ENCODE measurements at regions not wholly inside any gene's neighbourhood (a gene's known extent, or its start where the extent isn't known, plus 50 kb on each side); places are given as distances from the start of the nearest gene placed in this dataset.

DNA sequence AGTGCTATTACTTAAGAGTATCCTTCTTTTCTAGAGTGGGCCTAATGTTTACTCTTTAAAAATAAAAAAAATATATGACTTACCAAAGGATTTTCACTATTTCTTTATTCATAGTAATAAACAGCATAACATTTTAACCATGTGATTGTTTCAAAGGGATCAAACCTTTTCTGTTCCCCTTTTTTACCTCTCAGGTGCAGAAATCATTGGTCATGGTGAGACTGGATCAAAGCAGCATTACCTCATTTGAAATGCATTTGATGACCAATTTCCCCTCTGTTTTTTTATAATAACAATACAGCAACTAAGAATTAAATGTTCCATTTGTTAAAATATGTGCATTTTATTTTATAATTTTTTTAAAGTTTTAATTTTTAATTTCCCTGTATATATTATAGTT lies 598.0 kb upstream of the RGMB start:
- intact Hi-C loops (cut with micrococcal nuclease) = no loop called here
- no peak overlapping the region for H2AFZ ChIP-seq (replicated peaks; ENCODE audit: low read length, poor library complexity)
- no peak overlapping the region for H3K4ac ChIP-seq (ENCODE audit: low read depth, low read length)
- no peak overlapping the region for H3K27ac ChIP-seq (ENCODE audit: insufficient read depth, low read length)
- no peaks in the 10 kb centered on the region for H3K9me3 ChIP-seq (ENCODE audit: control insufficient read depth, insufficient read depth, low read length)
- H3K4me1 ChIP-seq (ENCODE audit: control insufficient read depth, insufficient read depth, low read length) = peaks cover 2% of the 10 kb centered on the region; the same call in 1 of the 2 replicates
- H3K4me2 ChIP-seq (ENCODE audit: low read depth, low read length) = no peak overlapping the region
- H3K23ac ChIP-seq (ENCODE audit: low read depth, low read length) = no peak overlapping the region
- no peaks in the 10 kb centered on the region for H3K36me3 ChIP-seq (ENCODE audit: control insufficient read depth, insufficient read depth, low read length)
- H2BK120ac ChIP-seq (ENCODE audit: low read depth, low read length) = no peak overlapping the region
- no peak overlapping the region for H2AK9ac ChIP-seq (replicated peaks; ENCODE audit: low read depth, low read length, poor library complexity)
- H3K9ac ChIP-seq (ENCODE audit: low read depth, low read length) = no peak overlapping the region
- no peak overlapping the region for H3K4me3 ChIP-seq (ENCODE audit: insufficient read depth, low read depth, low read length)
- H3K9me1 ChIP-seq (ENCODE audit: insufficient read depth, low read length) = no peaks in the 10 kb centered on the region
- no peak overlapping the region for H2BK5ac ChIP-seq (ENCODE audit: low read depth, low read length, poor library complexity, severe bottlenecking)
- H4K5ac ChIP-seq (ENCODE audit: low read depth, low read length) = no peak overlapping the region
- H2BK20ac ChIP-seq (ENCODE audit: low read depth, low read length) = no peak overlapping the region
- no peak overlapping the region for H2BK15ac ChIP-seq (ENCODE audit: low read depth, low read length)
- H3K56ac ChIP-seq (ENCODE audit: extremely low read depth, insufficient read depth, low read length) = no peak overlapping the region
- dilution Hi-C loops (cut with HindIII; ENCODE audit: low sequenced_read_pairs, unreplicated experiment) = no loop called here
- H4K91ac ChIP-seq (ENCODE audit: insufficient read depth, low read depth, low read length) = no peak overlapping the region
- TF ChIP-seq CTCF (conservative IDR thresholded peaks at IDR 0.05; ENCODE audit: low read depth, low read length) = no peak
- no peak for TF ChIP-seq RAD21 (IDR thresholded peaks at IDR 0.05; ENCODE audit: low read length)
- TF ChIP-seq FOS (IDR thresholded peaks at IDR 0.05; ENCODE audit: low read depth, low read length) = no peak
- TF ChIP-seq MAFK (IDR thresholded peaks at IDR 0.05; ENCODE audit: low read depth, low read length) = no peak
- TF ChIP-seq RFX5 (IDR thresholded peaks at IDR 0.05; ENCODE audit: low read depth, low read length) = no peak
- no peak for TF ChIP-seq RCOR1 (IDR thresholded peaks at IDR 0.05; ENCODE audit: insufficient replicate concordance, low read length)
- no peak for TF ChIP-seq POLR2A (IDR thresholded peaks at IDR 0.05; ENCODE audit: low read depth, low read length)
- no peak for TF ChIP-seq MXI1 (IDR thresholded peaks at IDR 0.05; ENCODE audit: borderline replicate concordance, low read depth, low read length)
- no peak for TF ChIP-seq BHLHE40 (IDR thresholded peaks at IDR 0.05; ENCODE audit: low read depth, low read length)
- CTCF ChIA-PET = no interaction called here
- H3K27me3 ChIP-seq (ENCODE audit: control insufficient read depth, insufficient read depth, low read length) = no peaks in the 10 kb centered on the region
- 0 out of 2 replicates have a peak overlapping the region, but pooled peaks have one; percentile 28 for H2AK5ac ChIP-seq (ENCODE audit: low read depth, low read length)
- no peak overlapping the region for H3K14ac ChIP-seq (replicated peaks; ENCODE audit: low read depth, low read length)
- no peaks in the 10 kb centered on the region for H3K79me1 ChIP-seq (ENCODE audit: low read depth in 1 of 2, low read length in 2 of 2)
- no TSS peak for BruUV-seq (replicated peaks)
- H4K20me1 ChIP-seq (ENCODE audit: insufficient read depth, low read length) = no peaks in the 10 kb centered on the region
- H3K18ac ChIP-seq (ENCODE audit: low read depth, low read length) = no peak overlapping the region
- H4K8ac ChIP-seq (ENCODE audit: low read depth in 2 of 2, low read length in 2 of 2) = no peak overlapping the region
- POLR2A ChIA-PET (ENCODE audit: unreplicated experiment) = no interaction called here
- in situ Hi-C loops (cut with MboI; ENCODE audit: low sequenced_read_pairs) = no loop called here
- DNase-seq = no peak
- no peak for ATAC-seq (ENCODE audit: low read depth)
